Stimulated activated CD8-positive, alpha-beta memory T cell treated with anti-CD3 and anti-CD28 coated beads, Interleukin-12 subunit alpha, Interleukin-12 subunit beta, amount 100 ng/mL, for 24 hours (primary cell): ENCODE measurements at regions not wholly inside any gene's neighbourhood (a gene's known extent, or its start where the extent isn't known, plus 50 kb on each side); places are given as distances from the start of the nearest gene placed in this dataset.
"Not testable (repeated sequence)": the region's sequence is repeated elsewhere in the genome, so short reads cannot be mapped to it uniquely, and the experiment has no call there.

Source experiments
- DNase-seq: peaks from one replicate; pipeline ENCODE4 v3.0.0-alpha.2; 2020; ENCODE audit errors: extremely low read depth

- DNase-seq, result no peak
Measured at GRCh38 chr21:39001341-39001740, 181.9 kb downstream of the PSMG1 start.

DNA sequence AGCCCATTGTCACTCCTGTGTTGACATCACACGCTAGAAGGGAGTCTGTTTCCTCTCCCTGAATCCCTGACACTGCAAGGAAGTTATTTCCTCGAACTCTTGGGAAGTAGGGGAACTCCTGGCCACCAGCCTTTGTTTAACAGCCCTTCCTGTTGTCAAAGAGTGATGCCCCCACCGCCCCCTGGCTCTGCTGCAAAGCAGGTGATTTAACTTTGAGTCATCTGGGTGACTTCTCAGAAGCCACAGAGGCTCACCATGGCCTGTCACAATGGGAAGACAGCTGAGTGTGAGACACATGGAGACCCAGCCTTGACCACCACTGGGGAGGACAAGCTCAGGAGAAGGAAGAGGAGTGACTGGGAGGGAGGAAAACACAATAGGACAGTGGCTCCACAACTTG lies 182.8 kb downstream of the PSMG1 start:
- DNase-seq, result no peak

GRCh38 chr21:38999161-38999560 lies 184.1 kb downstream of the PSMG1 start:
- no peak for DNase-seq

- DNase-seq, result not testable (repeated sequence)
Measured at GRCh38 chr21:38998281-38998680, 185.0 kb downstream of the PSMG1 start.

GRCh38 chr21:38997843-38998175 lies 185.4 kb downstream of the PSMG1 start:
- DNase-seq, result not testable (repeated sequence)

GRCh38 chr21:38997051-38997842 lies 186.0 kb downstream of the PSMG1 start:
- no peak for DNase-seq

DNA sequence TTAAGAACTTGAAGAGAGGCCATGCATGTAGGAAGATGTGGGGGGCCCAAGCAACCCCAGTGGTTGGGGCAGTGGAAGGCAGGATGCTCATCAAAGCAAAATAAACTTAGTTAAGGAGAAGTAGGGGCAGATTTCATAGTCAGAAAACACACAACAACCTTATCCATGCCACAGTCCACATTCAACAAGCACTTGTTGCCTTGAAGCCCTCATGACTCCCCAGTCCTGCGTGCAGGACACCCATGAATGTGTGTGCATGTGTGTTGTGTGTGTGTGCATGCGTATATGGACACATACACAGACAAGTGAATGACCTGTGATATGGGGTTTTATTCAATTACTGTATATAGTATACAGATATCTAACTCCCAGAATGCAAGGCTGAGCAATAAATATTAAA lies 186.9 kb downstream of the PSMG1 start:
- no peak for DNase-seq

GRCh38 chr21:38995731-38996130 lies 187.5 kb downstream of the PSMG1 start:
- DNase-seq, result no peak

- DNase-seq, result no peak
Measured at GRCh38 chr21:38995071-38995669, 188.1 kb downstream of the PSMG1 start.

DNA sequence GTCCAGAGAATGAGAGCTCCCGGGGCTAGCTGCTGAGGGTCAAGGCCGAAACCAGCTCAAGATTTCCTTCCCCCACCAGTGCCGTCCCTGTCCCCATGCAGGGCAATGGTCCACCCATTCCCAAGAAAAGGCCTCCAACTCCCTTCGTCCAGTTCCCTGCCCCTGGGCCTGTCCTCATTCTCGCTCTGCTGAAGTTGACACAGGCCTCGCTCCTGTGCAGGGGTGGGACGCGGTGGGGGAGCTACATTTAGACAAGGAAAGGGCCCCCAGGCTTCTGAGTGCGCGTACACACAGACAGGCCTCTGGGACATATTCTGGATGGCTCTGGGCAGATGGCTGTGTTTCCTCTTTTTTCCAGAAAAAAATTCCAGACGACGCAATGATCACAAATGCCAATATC lies 188.3 kb downstream of the ETS2 start:
- no peak for DNase-seq

DNA sequence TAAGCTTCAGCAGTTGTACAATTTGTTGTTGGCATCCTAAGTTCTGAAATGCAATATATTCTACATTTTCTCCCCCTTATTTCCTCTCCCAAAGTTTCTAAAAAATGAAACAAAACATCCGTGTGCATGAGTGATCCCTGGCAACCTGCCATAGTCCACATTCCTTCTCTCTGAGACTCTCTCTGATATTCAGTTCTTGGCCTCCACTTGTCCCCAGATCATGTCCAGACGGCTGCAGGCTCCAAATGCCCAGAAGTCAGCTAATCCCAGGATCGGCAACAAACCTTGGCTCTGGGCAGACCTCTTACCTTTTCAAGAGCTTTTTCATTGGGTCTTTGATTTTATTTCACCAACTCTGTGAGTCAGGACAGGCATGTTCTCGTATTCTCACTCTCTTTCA lies 187.8 kb downstream of the ETS2 start:
- no peak for DNase-seq

GRCh38 chr21:38992737-38993136 lies 187.0 kb downstream of the ETS2 start:
- DNase-seq, result no peak

DNA sequence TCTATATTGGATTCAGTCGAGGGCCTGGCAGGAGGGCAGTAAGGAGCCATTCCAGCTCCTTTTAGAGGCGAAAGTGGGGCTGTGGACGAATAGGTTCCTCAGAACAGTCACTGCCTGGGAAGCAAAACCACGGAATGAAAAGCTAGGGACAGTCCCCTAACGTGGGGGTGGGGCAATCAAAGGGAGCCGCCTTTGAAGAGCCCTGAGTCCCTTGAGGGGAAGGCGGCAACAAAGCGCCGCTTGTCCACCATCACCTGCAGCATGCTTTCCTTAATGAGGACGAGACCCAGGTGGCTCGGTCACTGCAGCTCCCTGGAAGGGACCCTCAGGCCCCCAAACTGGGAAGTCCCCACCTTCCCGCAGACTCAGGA lies 184.7 kb downstream of the ETS2 start:
- no peak for DNase-seq

- no peak for DNase-seq
Measured at GRCh38 chr21:38989745-38990423, 184.2 kb downstream of the ETS2 start.

- no peak for DNase-seq
Measured at GRCh38 chr21:38989379-38989744, 183.6 kb downstream of the ETS2 start.

GRCh38 chr21:38988509-38989378 lies 183.0 kb downstream of the ETS2 start:
- DNase-seq, result no peak

DNA sequence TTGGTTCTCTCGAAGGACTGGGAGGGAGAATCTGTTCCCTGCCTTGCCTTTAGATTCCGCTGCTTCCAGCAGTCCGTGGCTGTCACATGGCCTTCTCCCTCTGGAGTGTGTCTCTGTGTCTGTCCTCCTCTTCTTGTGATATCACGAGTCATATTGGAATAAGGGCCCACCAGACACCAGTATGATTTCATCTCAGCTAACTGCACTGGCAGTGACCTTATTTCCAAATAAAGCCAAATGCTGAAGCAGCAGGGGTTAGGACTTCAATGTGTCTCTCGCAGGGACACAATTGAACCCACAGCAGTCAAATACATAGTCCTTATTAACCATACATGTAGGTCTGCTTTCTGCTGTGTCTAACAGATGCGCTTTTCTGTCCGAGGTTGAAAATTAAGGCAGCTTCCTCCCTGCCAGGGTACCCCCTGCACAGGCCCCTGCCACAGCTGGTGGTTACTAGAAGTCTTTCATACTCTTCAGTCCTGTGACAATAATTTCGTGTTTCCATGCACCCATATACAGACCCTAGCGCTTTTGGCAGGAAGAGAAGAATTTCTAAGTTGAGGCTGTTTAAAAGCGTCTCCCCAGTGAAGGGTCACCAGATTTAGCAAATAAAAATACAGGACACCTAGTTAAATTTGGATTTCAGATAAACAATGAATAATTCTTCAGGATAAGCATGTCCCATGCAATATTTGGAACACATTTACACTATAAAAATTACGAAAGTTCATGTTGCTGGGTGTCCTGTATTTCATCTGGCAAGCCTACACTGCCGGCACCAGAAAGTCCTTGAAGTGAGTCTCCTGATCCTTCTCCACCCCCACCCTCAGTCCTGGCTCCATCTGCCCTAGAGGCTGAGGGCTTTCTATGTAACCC lies 182.1 kb downstream of the ETS2 start:
- DNase-seq, result no peak

- no peak for DNase-seq
Measured at GRCh38 chr21:38986806-38987632, 181.3 kb downstream of the ETS2 start.

DNA sequence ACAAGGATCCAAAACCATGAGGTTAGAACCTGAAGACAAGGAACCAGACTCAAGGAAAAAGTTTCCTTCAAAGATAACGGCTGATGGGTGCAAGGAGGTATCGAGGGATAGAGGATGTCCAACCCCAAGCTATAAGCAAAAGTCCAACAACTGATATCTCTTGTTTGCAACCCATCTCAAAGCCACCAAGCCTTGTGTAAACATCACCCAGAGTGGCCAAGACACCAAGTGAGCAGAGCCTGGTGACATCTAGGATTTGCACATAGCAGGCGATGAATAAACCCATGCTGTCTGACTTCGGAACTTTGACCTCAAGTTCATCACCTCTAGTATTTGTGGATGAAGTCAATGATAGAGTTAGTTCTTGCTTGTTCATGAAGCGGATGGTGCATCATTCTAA lies 180.7 kb downstream of the ETS2 start:
- no peak for DNase-seq
